Breast epithelium (tissue), 4 donors: ENCODE measurements at regions not wholly inside any gene's neighbourhood (a gene's known extent, or its start where the extent isn't known, plus 50 kb on each side); places are given as distances from the start of the nearest gene placed in this dataset.

Source experiments
- DNase-seq, 2 donors: peaks; one replicate each; pipeline ENCODE4 v3.0.0-alpha.2; 2019; ENCODE audit warnings: low spot score in 2 of 2
- H3K27ac ChIP-seq, 2 donors: fragments of 200-600 bp; sonication (generic) in 1 of 2; one replicate each; pipeline ENCODE4 v1.5.1; 2016 to 2019; ENCODE audit warnings: mild to moderate bottlenecking in 1 of 2
- H3K27me3 ChIP-seq, 2 donors: fragments of 200-600 bp; sonication (generic) in 1 of 2; one replicate each; pipeline versions ENCODE4 v1.5.1 to v1.6.0; 2017 to 2019; ENCODE audit warnings: control low read depth in 1 of 2, mild to moderate bottlenecking in 1 of 2
- H3K36me3 ChIP-seq: fragments of 200-600 bp; one replicate; pipeline ENCODE4 v1.5.1; 2019
- H3K4me1 ChIP-seq, 2 donors: fragments of 200-600 bp; sonication (generic); one replicate each; pipeline ENCODE4 v1.5.1; 2016 to 2019; ENCODE audit warnings: control low read depth in 1 of 2
- H3K4me3 ChIP-seq, 3 donors: fragments of 200-600 bp; sonication (generic); 1 replicate in 2 of 3; 2 replicates in 1 of 3; pipeline ENCODE4 v1.5.1; 2016 to 2019; ENCODE audit warnings: mild to moderate bottlenecking in 3 of 3, moderate library complexity in 2 of 3
- H3K9me3 ChIP-seq, 2 donors: fragments of 200-600 bp; sonication (generic) in 1 of 2; one replicate each; pipeline ENCODE4 v1.5.1; 2016 to 2019; ENCODE audit warnings: control low read depth in 1 of 2
- CTCF ChIP-seq, 3 donors: fragments of 450-650 bp; IDR thresholded peaks; one replicate each; pipeline ENCODE4 v1.5.1; 2016 to 2017; ENCODE audit warnings: antibody characterized with exemption in 3 of 3, mild to moderate bottlenecking in 3 of 3, moderate library complexity in 3 of 3
- POLR2A ChIP-seq: fragments of 450-650 bp; IDR thresholded peaks from one replicate; pipeline ENCODE4 v1.6.1; 2016; ENCODE audit warnings: antibody characterized with exemption, mild to moderate bottlenecking, moderate library complexity
- POLR2AphosphoS5 ChIP-seq, 3 donors: sonication (generic); formaldehyde crosslinking; IDR thresholded peaks; one replicate each; pipeline ENCODE4 v1.6.1; 2017; ENCODE audit warnings: antibody characterized with exemption in 3 of 3
- intact Hi-C: fragments of 100-400 bp; cut with DNase I; formaldehyde crosslinking; loops from one replicate; pipeline ENCODE4 v1.15.1; 2023; ENCODE audit warnings: low total_unique reads

GRCh38 chrX:155761185-155761584 lies 120.0 kb upstream of the VAMP7 start:
- H3K9me3 ChIP-seq = no peaks in the 10 kb centered on the region
- no peak overlapping the region for H3K27ac ChIP-seq
- DNase-seq = no peak
- no peaks in the 10 kb centered on the region for H3K4me1 ChIP-seq
- H3K36me3 ChIP-seq = no peaks in the 10 kb centered on the region
- no peak overlapping the region for H3K4me3 ChIP-seq
- TF ChIP-seq POLR2AphosphoS5 (IDR thresholded peaks at IDR 0.05) (no peak), CTCF (IDR thresholded peaks at IDR 0.05) (no peak), POLR2A (no peak)
- H3K27me3 ChIP-seq = no peaks in the 10 kb centered on the region
- intact Hi-C loops = no loop called here

GRCh38 chrX:155757046-155757759 lies 123.9 kb upstream of the VAMP7 start:
- intact Hi-C loops = no loop called here
- Histone ChIP-seq H3K27ac (no peak overlapping the region), H3K36me3 (no peaks in the 10 kb centered on the region), H3K9me3 (no peaks in the 10 kb centered on the region), H3K4me1 (no peaks in the 10 kb centered on the region), H3K4me3 (no peak overlapping the region), H3K27me3 (no peaks in the 10 kb centered on the region)
- DNase-seq = no peak
- no peak for TF ChIP-seq POLR2A
- no peak for TF ChIP-seq CTCF (IDR thresholded peaks at IDR 0.05)
- TF ChIP-seq POLR2AphosphoS5 (IDR thresholded peaks at IDR 0.05) = no peak

- DNase-seq = no peak
- no peak for TF ChIP-seq CTCF (IDR thresholded peaks at IDR 0.05)
- no peak for TF ChIP-seq POLR2AphosphoS5 (IDR thresholded peaks at IDR 0.05)
- TF ChIP-seq POLR2A = no peak
- intact Hi-C loops = no loop called here
Measured at GRCh38 chrX:155755706-155756337, 125.3 kb upstream of the VAMP7 start.

GRCh38 chrX:155751131-155751530 lies 130.0 kb upstream of the VAMP7 start:
- Histone ChIP-seq H3K27ac (no peak overlapping the region), H3K4me3 (no peak overlapping the region), H3K36me3 (no peaks in the 10 kb centered on the region), H3K9me3 (no peaks in the 10 kb centered on the region), H3K4me1 (no peaks in the 10 kb centered on the region), H3K27me3 (peaks cover 0 to 3% of the 10 kb centered on the region in 2 donors)
- no peak for DNase-seq
- TF ChIP-seq POLR2AphosphoS5 (IDR thresholded peaks at IDR 0.05) (no peak), CTCF (IDR thresholded peaks at IDR 0.05) (no peak)
- intact Hi-C loops = no loop called here

More at GRCh38 chrX:155755706-155756337, 125.3 kb upstream of the VAMP7 start:
- H3K27me3 ChIP-seq = no peaks in the 10 kb centered on the region
- no peaks in the 10 kb centered on the region for H3K4me1 ChIP-seq
- no peaks in the 10 kb centered on the region for H3K9me3 ChIP-seq
- H3K27ac ChIP-seq = no peak overlapping the region
- no peaks in the 10 kb centered on the region for H3K36me3 ChIP-seq
- H3K4me3 ChIP-seq = no peak overlapping the region

- intact Hi-C loops = no loop called here
- DNase-seq = no peak
- Histone ChIP-seq H3K27ac (no peak overlapping the region), H3K4me1 (no peaks in the 10 kb centered on the region), H3K27me3 (peaks cover 0 to 3% of the 10 kb centered on the region in 2 donors), H3K36me3 (no peaks in the 10 kb centered on the region), H3K9me3 (peaks cover 0 to under 1% of the 10 kb centered on the region in 2 donors), H3K4me3 (no peak overlapping the region)
- TF ChIP-seq POLR2A (no peak), POLR2AphosphoS5 (IDR thresholded peaks at IDR 0.05) (no peak), CTCF (IDR thresholded peaks at IDR 0.05) (no peak)
Measured at GRCh38 chrX:155747520-155747919, 133.6 kb upstream of the VAMP7 start.
